ENCODE measurements at regions not wholly inside any gene's neighbourhood (a gene's known extent, or its start where the extent isn't known, plus 50 kb on each side); places are given as distances from the start of the nearest gene placed in this dataset.

GRCh38 chr16:6916946-6917345 lies 415.7 kb upstream of the RBFOX1 start:
- no peak for TF ChIP-seq ZBTB7A (IDR thresholded peaks at IDR 0.05; ENCODE audit: low read depth)
- no peak for TF ChIP-seq YY1 (IDR thresholded peaks at IDR 0.05; ENCODE audit: low read depth)
- no peak for TF ChIP-seq NFIC (IDR thresholded peaks at IDR 0.05)
- no peak for TF ChIP-seq REST (IDR thresholded peaks at IDR 0.05; ENCODE audit: low read depth)
- TF ChIP-seq TEAD4 (IDR thresholded peaks at IDR 0.05) = no peak
- no peak for TF ChIP-seq FOXM1 (IDR thresholded peaks at IDR 0.05; ENCODE audit: borderline replicate concordance, low read depth)
- TF ChIP-seq USF1 (IDR thresholded peaks at IDR 0.05) = no peak
- no peak for TF ChIP-seq RAD21 (IDR thresholded peaks at IDR 0.05; ENCODE audit: low read depth)
- TF ChIP-seq CEBPB (IDR thresholded peaks at IDR 0.05) = no peak
- no peak for TF ChIP-seq TCF12 (IDR thresholded peaks at IDR 0.05; ENCODE audit: low read depth)
- TF ChIP-seq EGR1 (IDR thresholded peaks at IDR 0.05) = no peak
- no peak for TF ChIP-seq EP300 (IDR thresholded peaks at IDR 0.05; ENCODE audit: borderline replicate concordance)
- TF ChIP-seq MAX (IDR thresholded peaks at IDR 0.05) = no peak
- TF ChIP-seq CREB1 (IDR thresholded peaks at IDR 0.05; ENCODE audit: low read depth) = no peak
- no peak for TF ChIP-seq TAF1 (IDR thresholded peaks at IDR 0.05; ENCODE audit: low read depth)

GRCh38 chr16:6913566-6913965 lies 419.1 kb upstream of the RBFOX1 start:
- TF ChIP-seq CEBPB (IDR thresholded peaks at IDR 0.05) (no peak), EGR1 (IDR thresholded peaks at IDR 0.05) (no peak), ZBTB7A (IDR thresholded peaks at IDR 0.05; ENCODE audit: low read depth) (no peak), TCF12 (IDR thresholded peaks at IDR 0.05; ENCODE audit: low read depth) (no peak), FOXM1 (IDR thresholded peaks at IDR 0.05; ENCODE audit: borderline replicate concordance, low read depth) (no peak)

GRCh38 chr16:6910301-6910700 lies 422.3 kb upstream of the RBFOX1 start:
- no peak for TF ChIP-seq YY1 (IDR thresholded peaks at IDR 0.05; ENCODE audit: low read depth)
- no peak for TF ChIP-seq CEBPB (IDR thresholded peaks at IDR 0.05)
- TF ChIP-seq TAF1 (IDR thresholded peaks at IDR 0.05; ENCODE audit: low read depth) = no peak
- no peak for TF ChIP-seq NFIC (IDR thresholded peaks at IDR 0.05)

GRCh38 chr16:6905601-6906000 lies 427.0 kb upstream of the RBFOX1 start:
- TF ChIP-seq NFIC (IDR thresholded peaks at IDR 0.05) (no peak), REST (IDR thresholded peaks at IDR 0.05; ENCODE audit: low read depth) (no peak), RAD21 (IDR thresholded peaks at IDR 0.05; ENCODE audit: low read depth) (no peak), FOXM1 (IDR thresholded peaks at IDR 0.05; ENCODE audit: borderline replicate concordance, low read depth) (no peak), TCF12 (IDR thresholded peaks at IDR 0.05; ENCODE audit: low read depth) (no peak), TEAD4 (IDR thresholded peaks at IDR 0.05) (no peak), EGR1 (IDR thresholded peaks at IDR 0.05) (no peak), TAF1 (IDR thresholded peaks at IDR 0.05; ENCODE audit: low read depth) (no peak), CREB1 (IDR thresholded peaks at IDR 0.05; ENCODE audit: low read depth) (no peak), USF1 (IDR thresholded peaks at IDR 0.05) (no peak), EP300 (IDR thresholded peaks at IDR 0.05; ENCODE audit: borderline replicate concordance) (no peak), ZBTB7A (IDR thresholded peaks at IDR 0.05; ENCODE audit: low read depth) (no peak), YY1 (IDR thresholded peaks at IDR 0.05; ENCODE audit: low read depth) (no peak), CEBPB (IDR thresholded peaks at IDR 0.05) (no peak), MAX (IDR thresholded peaks at IDR 0.05) (no peak)

GRCh38 chr16:6903671-6904070 lies 429.0 kb upstream of the RBFOX1 start:
- no peak for TF ChIP-seq TAF1 (IDR thresholded peaks at IDR 0.05; ENCODE audit: low read depth)
- TF ChIP-seq CEBPB (IDR thresholded peaks at IDR 0.05) = no peak
- no peak for TF ChIP-seq RAD21 (IDR thresholded peaks at IDR 0.05; ENCODE audit: low read depth)
- no peak for TF ChIP-seq EP300 (IDR thresholded peaks at IDR 0.05; ENCODE audit: borderline replicate concordance)
- TF ChIP-seq REST (IDR thresholded peaks at IDR 0.05; ENCODE audit: low read depth) = no peak
- TF ChIP-seq TCF12 (IDR thresholded peaks at IDR 0.05; ENCODE audit: low read depth) = no peak
- TF ChIP-seq USF1 (IDR thresholded peaks at IDR 0.05) = no peak

All from Ishikawa (cell line).